Non-pigmented ciliary epithelial cell (primary cell): ENCODE measurements at regions not wholly inside any gene's neighbourhood (a gene's known extent, or its start where the extent isn't known, plus 50 kb on each side); places are given as distances from the start of the nearest gene placed in this dataset.

ENCODE experiments used
- DNase-seq: peaks from one replicate; pipeline ENCODE4 v3.0.0-alpha.2; 2010; ENCODE audit warnings: low read depth

DNA sequence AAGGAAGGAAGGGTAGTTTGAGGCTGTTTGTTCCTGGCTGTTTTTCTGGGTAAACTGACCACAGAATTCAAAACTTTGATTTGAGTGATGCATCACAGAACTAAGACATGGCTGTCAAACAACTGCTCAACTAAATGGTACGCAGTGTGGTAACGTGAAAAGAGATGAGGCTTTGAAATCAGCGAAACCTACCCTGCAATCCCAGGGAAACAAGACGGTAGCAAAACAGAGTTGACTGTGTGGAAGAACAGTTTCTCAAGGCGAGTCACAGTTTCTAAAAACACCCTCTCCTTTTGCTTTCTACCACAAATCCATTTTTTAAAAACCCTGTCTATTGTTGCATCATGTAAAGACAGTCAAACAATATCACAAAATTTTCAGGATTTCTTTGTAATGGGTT is 156.0 kb upstream of the MAF start:
- DNase-seq, result no peak

- no peak for DNase-seq
Observed at GRCh38 chr16:79754501-79754900, 154.0 kb upstream of the MAF start.

GRCh38 chr16:79754081-79754480 is 153.5 kb upstream of the MAF start:
- no peak for DNase-seq

- no peak for DNase-seq
Observed at GRCh38 chr16:79753286-79753685, 152.7 kb upstream of the MAF start.

DNA sequence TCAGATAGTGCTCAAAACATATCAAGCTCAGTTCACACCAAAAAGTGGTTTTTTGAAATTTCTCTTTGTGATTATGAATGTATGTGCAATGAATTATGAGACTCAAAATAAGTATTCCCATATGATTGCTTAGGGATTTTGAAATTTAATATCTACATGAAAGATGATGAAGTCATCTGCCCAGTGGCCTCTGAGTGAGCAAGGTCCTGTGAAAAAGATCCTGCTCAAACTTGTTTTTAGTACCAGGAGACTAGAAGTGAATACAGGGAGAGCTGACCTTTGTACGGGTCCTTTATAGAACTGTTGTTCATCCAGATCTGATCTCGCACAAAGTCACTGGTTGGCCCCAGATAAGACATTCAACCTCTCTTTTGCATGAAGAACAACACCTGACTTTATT is 151.9 kb upstream of the MAF start:
- DNase-seq, result no peak

DNA sequence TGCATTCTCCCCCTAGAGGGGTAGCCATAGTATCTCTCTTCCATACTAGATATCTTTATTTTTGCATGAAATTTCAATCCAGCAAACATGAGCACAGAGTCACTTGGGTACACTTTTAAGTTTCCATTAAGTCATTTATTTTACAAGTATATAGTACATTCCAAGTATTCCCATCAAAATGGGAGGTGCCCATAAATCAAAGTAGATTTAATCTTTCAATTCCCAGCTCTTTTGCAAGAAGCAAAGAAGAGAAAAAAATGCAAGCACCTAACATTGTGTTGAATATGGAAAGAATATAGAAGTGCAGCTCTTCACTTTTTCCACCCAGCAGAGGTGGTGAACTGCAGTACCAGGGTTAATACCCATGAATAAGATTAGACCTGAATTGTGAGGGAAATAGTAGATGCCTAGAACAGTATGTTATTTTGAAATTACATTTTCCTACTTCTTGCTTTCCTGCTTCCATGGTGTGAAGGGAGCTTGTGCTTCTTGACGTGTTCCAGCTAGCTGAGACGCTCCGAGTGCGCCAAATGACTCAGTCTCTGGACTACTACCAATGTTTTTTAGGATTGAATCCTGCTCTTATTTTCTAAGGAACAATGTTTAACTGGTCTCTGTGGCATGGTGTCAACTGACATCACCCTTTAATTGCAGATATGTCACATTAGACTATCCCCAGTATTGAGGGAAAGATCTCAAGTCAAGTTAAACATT is 151.1 kb upstream of the MAF start:
- DNase-seq, result no peak

- DNase-seq, result no peak
Observed at GRCh38 chr16:79750311-79750710, 149.8 kb upstream of the MAF start.

DNA sequence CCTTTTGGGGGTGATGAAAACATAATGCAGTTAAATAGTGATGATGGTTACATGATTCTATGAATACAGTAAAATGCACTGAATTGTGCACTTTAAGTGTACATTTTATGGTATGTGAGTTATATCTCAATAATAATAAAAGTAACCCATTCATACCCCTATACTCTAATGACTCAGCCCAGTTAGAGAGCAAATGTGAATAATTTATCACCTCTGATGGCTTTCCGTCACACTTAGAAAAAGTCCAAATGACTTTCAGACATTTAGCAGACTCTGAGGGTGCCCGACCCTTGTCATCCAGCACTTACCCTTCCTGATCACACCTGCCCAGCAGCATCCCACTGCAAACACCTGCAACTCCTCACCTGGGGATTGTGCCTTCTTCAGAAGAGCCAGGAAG is 148.1 kb upstream of the MAF start:
- DNase-seq, result no peak

GRCh38 chr16:79747688-79748087 is 147.2 kb upstream of the MAF start:
- DNase-seq, result no peak

DNA sequence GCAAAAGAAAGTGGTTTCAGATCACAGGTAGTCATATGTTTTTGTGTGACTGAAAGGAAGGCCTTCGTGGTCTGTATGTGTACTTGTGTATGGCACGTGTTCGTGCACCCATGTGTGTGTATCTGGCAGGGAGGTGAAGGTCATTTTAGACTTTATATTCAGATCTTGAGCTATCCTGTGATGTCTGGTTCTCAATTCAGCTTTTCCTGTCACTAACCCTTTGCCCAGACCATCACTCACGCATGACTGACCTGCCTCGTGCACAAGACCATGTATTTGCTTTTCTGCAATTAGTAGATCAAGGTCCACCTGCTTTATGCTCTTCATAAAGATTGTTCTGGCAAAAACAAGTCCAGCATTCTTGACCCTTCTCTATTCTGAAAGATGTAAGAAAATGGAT is 139.7 kb upstream of the MAF start:
- DNase-seq, result no peak

DNA sequence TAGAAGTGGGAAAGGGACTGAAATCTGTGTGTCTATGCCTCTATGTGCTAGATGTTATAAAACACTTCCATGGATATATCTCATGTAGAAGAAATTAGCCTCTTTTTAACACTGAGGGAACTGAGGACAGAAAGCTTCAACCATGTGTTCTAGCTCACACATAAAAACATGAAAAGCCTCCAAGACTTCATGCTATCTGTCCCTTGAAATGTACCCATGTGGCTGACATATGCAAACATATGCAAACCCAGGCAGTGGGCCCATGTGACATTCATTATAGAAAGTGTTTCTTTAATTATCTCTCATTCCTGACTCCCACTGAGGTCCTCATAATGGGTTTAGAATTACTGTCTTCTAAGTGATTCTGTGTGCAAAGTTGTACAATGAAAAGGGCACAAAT is 134.7 kb upstream of the MAF start:
- DNase-seq, result no peak

DNA sequence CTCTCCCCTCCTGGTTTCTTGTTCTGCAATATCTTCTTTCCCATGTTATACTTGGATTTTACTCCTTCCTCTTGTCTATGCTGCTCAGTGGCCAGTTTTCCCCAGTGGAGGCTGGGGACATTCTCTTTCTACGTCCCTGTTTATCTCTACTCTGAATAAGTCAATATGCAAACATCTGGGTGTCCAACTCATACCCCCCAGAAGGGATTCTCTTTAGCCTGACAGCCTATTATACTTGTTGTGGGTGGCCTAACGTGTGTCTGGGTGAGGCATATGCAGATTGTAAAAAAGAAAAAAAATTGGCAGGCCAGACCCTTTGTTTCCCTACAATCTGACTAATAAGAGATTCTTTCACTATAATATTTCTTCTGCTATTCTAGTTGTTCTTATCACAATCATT is 134.2 kb upstream of the MAF start:
- DNase-seq, result no peak

- DNase-seq, result no peak
Observed at GRCh38 chr16:79728923-79729240, 128.3 kb upstream of the MAF start.

DNA sequence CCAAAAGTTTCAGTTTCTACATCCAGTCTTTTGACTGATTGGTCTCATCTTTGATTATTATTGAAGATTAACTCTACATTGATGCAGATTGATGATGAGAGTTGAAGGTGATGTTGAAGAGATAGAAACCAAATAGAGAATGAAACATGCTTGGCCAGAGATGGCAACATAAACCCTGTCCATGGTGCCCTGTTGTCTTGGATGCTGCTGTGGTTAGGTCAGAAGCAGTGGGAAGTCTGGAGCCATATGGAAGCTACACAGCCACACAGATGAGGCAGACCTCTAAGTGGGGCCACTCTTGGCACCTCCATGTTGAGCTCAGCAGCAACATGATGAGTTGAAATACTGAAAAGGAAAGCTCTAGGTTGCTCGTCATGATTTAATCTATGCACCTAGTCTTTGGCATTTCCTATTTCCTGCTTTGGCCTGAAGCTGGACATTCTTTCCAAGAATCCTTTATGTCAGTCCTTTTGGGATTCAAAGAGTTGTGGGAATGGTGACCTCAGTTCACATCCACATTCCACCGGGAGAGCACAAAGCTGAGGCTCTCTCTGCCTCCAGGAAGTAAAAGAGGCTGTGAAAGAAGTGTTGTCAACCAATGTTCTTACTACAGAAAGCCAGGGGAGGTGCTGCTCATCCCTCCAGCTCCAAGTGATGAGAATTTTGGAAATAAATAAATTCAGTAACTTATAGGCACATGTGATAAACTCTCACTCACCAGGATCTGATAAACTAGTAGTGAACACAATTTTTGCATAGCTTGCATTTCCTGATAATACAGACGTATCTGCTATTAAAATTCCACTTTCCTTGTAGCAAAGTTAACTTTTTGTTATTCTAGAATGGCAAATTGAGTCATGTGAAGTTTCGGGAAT is 127.7 kb upstream of the MAF start:
- DNase-seq, result no peak

- DNase-seq, result no peak
Observed at GRCh38 chr16:79726902-79727301, 126.4 kb upstream of the MAF start.

DNA sequence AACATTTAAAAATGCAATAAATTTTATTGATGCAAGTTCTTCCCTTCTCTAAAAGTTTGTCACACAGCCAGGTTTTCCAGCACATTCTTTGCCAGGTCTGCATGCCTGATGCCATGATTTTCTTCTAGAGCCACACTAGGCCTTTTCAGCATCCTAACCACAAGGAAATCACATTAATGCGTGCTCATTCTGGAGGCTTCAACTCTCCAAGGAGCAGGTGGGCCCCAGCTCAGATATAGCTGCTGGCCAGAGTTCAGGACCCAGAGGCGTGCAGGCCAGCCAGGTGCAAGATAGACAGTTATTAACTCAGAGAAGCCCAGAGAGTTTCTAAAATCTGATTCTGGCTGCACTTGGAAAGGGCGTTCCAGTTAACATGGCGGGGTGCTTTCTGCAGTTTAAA is 124.5 kb upstream of the MAF start:
- DNase-seq, result no peak

GRCh38 chr16:79723583-79724168 is 123.1 kb upstream of the MAF start:
- no peak for DNase-seq

- DNase-seq, result no peak
Observed at GRCh38 chr16:79721270-79721669, 120.7 kb upstream of the MAF start.

- no peak for DNase-seq
Observed at GRCh38 chr16:79717333-79718137, 117.0 kb upstream of the MAF start.

DNA sequence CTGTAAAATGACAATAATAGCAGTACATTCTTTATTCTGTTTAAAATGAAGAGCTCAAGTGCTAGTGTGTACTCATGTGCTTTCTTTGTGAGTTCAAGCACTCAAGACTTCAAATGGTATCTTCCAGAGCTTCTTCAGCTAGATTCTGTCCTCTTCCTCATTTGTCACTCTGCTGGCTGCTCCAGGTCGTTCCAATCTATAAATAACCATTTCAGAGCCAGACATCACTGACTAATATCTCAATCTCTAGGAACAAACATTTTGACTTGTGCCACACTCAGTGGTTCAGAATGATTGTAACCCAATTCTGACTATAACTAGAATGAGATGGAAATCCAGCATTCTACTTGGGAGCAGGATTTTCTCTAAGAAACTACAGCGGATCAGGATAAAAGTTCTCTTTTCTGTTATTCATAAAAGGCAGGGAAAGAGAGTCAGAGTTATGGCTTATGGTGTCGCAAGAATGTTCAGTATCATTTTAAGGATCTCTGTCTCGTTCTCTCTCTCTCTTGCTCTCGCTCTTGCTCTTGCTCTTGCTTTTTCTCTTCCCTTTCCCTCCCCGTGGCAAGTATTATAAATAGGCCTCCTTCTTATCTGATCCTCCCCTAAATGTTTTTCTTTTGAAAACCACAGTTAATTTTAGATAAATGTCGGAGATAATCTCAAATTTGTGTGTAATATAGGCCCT is 116.3 kb upstream of the MAF start:
- DNase-seq, result no peak

DNA sequence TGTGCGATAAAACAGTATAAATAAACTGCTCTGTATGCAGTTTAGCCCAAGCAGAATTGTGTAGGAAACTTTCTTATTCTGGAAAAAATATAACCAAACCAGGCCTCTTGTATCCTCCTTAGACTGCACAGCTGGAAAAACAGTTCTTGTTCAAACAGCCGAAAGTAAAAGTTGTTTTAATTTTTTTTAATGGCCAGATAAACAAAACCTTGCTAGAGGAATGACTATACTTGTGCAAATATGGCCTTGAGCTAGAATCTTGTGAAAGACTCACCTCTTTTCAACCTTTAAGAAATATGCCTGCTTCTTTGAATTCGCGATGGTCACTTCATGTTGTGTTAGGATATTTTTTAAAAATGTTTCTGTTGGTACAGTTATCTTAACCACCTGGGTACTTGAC is 114.5 kb upstream of the MAF start:
- DNase-seq, result no peak

DNA sequence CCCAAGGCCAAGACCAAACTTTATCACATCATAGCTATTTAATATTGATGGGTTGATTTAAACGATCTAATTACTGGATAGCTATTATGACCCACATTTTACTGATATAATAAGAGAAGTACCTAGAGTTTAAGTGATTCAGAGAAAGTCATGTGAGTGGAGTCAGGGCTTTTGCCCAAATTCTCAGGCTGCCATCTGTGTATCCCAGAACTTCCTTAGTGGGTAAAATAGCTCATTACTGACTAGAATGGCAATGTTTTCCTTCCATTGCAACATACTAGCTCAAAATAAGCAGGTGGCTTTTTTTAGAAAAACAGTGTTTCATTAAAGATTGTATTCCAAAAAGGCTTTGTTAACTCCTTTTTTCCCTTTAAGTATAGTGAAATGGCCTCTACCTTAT is 113.9 kb upstream of the MAF start:
- DNase-seq, result no peak
